ENCODE measurements at regions not wholly inside any gene's neighbourhood (a gene's known extent, or its start where the extent isn't known, plus 50 kb on each side); places are given as distances from the start of the nearest gene placed in this dataset.
A peak's percentile ranks its signal among the peaks of the same experiment; 100 is the strongest.

GRCh38 chr20:59518881-59519706, 85.2 kb upstream of the PHACTR3 start:
- Histone ChIP-seq H2AK5ac (ENCODE audit: insufficient read length, low read length) (no peak overlapping the region), H3K56ac (ENCODE audit: insufficient read length, low read depth, low read length) (no peak overlapping the region), H3K79me2 (ENCODE audit: insufficient read depth, low read length) (no peaks in the 10 kb centered on the region), H3K23ac (ENCODE audit: insufficient read length, low read depth, low read length) (no peak overlapping the region), H2AFZ (ENCODE audit: low read length) (no peak overlapping the region), H4K20me1 (ENCODE audit: control insufficient read depth, insufficient read depth, insufficient read length) (no peaks in the 10 kb centered on the region), H3K23me2 (ENCODE audit: insufficient read length, low read depth, low read length, poor library complexity, severe bottlenecking) (peaks cover 3% of the 10 kb centered on the region), H4K8ac (replicated peaks; ENCODE audit: insufficient read length, low read depth, low read length) (no peak overlapping the region), H3K9me3 (ENCODE audit: control insufficient read depth, low read depth, low read length) (no peaks in the 10 kb centered on the region), H3K27me3 (ENCODE audit: insufficient read depth, low read length) (no peaks in the 10 kb centered on the region), H2BK12ac (ENCODE audit: insufficient read length, low read depth, low read length) (no peak overlapping the region), H3K14ac (ENCODE audit: insufficient read depth, low read length) (no peak overlapping the region), H4K91ac (ENCODE audit: insufficient read length, low read depth, low read length) (no peak overlapping the region), H3K4ac (ENCODE audit: low read depth, low read length) (no peak overlapping the region), H3K9ac (ENCODE audit: extremely low read depth, insufficient read length, low read length) (no peak overlapping the region), H4K5ac (ENCODE audit: insufficient read length, low read depth, low read length) (no peak overlapping the region), H2BK20ac (ENCODE audit: low read depth, low read length, poor library complexity, severe bottlenecking) (no peak overlapping the region), H3K18ac (ENCODE audit: insufficient read length, low read depth, low read length) (no peak overlapping the region), H2BK5ac (ENCODE audit: insufficient read length, low read length) (no peak overlapping the region), H2BK15ac (ENCODE audit: low read depth, low read length) (no peak overlapping the region), H3K4me2 (ENCODE audit: insufficient read depth, insufficient read length, low read length) (no peak overlapping the region), H3K79me1 (ENCODE audit: insufficient read depth, low read depth, low read length, poor library complexity, severe bottlenecking) (no peaks in the 10 kb centered on the region), H3K4me1 (ENCODE audit: insufficient read depth, low read length) (no peaks in the 10 kb centered on the region), H3K27ac (ENCODE audit: insufficient read length, low read depth, low read length) (no peak overlapping the region), H3T11ph (ENCODE audit: low read length) (no peak overlapping the region), H2BK120ac (ENCODE audit: low read depth, low read length, poor library complexity, severe bottlenecking) (no peak overlapping the region)
- H3K4me3 Mint-ChIP-seq = no peak overlapping the region
- H3K9me3 Mint-ChIP-seq = peaks cover 0 to 2% of the 10 kb centered on the region in 2 experiments; a peak in 1 of 5 replicates
- peaks cover 39% of the 10 kb centered on the region for H3K27me3 Mint-ChIP-seq (ENCODE audit: low read depth)
- peak; percentile 82 for DNase-seq
- TF ChIP-seq CTCF (conservative IDR thresholded peaks at IDR 0.05) = peak; percentile 86
- H3K27ac Mint-ChIP-seq = no peak overlapping the region; a peak in 1 of 7 replicates
- H3K4me1 Mint-ChIP-seq = peaks cover 17 to 18% of the 10 kb centered on the region in 2 experiments
- no peaks in the 10 kb centered on the region for H3K36me3 Mint-ChIP-seq (ENCODE audit: insufficient read depth in 1 of 3, low read depth in 3 of 3)
- WGBS (ENCODE audit: extremely low coverage, insufficient read length, low lambda C conversion rate) = no CpG with 5 or more reads among the region's 3 CpGs

Data from H9 (cell line).